Frontal cortex (tissue), 3 donors: ENCODE measurements at regions not wholly inside any gene's neighbourhood (a gene's known extent, or its start where the extent isn't known, plus 50 kb on each side); places are given as distances from the start of the nearest gene placed in this dataset.
"Not testable (repeated sequence)": the region's sequence is repeated elsewhere in the genome, so short reads cannot be mapped to it uniquely, and the experiment has no call there.

Experiments
- DNase-seq, 2 donors: peaks; one replicate each; pipeline ENCODE4 v3.0.0; 2012; ENCODE audit warnings: low spot score in 2 of 2
- FAIRE-seq: peaks from 2 replicates; lab custom pipeline; 2012; peaks lifted over from hg19 to GRCh38; lab: Jason Lieb, UNC
- donor health status: control.
- donor health status: control.
- donor health status: control.

DNA sequence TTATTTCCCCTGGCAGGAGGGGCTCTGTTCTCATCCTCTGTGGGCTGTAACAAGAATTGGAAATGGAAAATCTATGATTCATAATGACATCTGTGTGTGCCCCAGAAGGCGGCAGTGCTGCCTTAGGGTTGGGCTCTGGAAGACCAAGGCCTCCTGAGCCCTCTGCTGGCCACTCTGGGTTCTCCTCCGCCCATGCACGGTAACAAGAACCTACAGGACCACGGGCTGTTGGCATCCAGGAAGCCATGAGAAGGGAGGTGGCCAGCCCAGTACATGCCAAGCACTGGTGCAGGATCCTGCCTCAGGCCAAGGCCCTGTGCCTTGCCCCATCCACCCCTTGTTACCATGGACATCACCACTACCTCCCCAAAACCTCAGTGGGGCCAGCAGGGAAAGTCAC, 454.2 kb downstream of the TP53TG3F start:
- FAIRE-seq, DNase-seq: not testable (repeated sequence)

DNA sequence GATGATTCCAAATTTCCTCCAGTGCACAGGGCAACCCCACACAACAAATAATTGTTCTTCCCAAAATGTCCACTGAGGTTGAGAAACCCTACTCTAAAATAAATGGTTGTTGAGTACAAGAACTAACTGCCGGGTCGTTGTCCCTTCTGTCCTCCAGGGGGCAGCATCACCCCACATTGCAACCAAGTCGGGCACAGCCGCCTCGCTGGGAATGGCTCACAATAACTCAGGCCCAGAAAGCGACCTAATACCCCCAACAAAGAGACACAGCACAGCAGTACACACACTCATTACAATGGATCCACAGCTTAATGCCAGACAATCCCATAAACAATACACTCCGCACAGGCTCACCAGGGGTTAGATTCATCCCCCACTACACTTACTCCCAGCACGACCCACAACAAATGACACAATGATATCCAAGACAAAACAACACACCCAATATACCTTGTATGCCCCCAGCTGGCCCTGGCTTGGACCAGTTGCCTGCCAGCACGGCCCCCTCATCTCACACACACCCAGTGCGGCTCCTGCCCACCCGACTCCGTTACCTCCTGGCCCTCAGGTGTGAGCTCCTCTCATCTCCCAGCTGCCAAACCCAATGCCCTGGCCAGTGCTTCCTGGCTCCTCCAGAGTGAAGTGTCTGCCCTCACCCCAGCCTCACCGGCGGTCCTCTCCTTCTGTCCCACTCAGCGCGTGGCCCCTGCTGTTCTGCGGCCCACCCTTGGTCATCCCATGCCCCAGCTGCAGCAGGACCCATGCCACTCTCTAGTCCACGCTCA, 461.5 kb downstream of the TP53TG3F start:
- not testable (repeated sequence) for FAIRE-seq, DNase-seq

DNA sequence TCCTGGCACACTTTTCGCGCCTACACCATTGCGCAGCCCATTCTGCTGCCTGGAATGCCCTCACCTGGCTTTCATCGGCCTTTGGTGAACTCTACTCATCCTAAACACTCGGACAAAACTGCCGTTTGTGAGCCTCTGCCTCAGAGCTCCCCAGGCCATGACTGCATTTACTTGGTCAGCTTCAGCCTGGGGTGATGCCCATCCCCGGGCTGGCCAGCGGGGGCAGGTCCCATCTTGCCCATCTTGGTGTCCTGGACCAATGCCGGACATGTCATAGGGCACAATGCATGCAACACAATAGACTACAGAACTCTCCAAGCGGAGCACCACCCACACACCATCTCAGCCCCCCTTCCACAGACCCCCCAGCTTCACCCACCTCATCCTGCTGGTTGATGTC, 463.5 kb downstream of the TP53TG3F start:
- DNase-seq, FAIRE-seq: not testable (repeated sequence)

DNA sequence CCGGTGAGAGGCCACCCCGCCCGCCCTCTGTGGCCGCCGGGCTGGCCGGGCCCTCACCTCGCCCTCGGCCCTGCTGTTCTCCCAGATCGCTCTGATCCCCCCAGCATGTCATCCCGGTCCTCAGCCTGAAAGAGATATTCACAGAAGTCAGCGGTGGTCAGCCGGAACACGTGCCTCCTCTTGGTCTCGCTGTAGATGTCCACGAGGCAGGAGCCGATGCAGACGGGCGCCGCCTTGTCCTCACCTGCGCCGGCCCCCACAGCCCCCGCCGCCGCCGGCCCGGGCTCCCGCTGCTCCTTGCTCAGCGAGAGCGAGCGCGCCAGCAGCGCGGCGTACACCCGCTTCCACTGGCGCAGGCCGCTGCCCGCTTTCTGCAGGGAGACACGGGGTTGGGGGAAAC, 468.6 kb downstream of the TP53TG3F start:
- DNase-seq, FAIRE-seq: not testable (repeated sequence)

DNA sequence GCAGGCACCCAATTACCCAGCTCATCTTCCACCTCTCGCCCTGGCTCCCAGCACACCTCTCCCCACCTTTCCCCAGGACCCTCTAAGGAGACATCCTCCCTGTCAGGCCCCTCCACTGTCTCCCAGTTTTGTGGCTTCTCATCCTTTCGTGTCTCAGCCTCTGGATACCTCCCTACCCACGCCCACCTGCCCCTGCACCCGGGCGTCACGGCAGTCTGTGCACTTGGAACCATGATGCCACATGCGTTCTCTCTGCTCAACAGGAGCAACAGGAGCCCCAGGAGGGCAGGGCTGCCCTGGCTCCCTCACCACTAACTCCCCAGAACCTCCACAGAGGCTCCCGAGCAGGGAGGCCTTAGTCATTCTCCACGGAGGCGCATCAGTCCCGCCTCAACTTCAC, 472.8 kb downstream of the TP53TG3F start:
- not testable (repeated sequence) for FAIRE-seq, DNase-seq

DNA sequence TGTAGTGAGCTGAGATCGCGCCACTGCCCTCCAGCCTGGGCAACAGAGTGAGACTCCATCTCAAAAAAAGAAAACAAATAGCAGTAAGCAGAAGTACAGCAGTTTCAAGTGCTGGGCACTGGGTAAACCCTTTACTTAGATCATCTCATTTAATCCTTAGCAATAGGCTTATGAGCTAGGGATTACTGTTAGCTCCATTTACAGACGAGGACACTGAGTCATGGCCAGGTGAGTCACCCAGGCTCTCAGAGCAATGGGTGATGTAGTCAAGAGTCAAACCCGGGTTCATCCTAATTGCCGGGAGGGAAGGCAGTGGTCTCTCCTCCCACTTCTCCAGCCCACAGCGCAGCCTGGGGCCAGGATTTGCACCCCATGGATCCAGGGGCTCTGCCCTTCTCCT, 473.6 kb downstream of the TP53TG3F start:
- not testable (repeated sequence) for FAIRE-seq, DNase-seq

DNA sequence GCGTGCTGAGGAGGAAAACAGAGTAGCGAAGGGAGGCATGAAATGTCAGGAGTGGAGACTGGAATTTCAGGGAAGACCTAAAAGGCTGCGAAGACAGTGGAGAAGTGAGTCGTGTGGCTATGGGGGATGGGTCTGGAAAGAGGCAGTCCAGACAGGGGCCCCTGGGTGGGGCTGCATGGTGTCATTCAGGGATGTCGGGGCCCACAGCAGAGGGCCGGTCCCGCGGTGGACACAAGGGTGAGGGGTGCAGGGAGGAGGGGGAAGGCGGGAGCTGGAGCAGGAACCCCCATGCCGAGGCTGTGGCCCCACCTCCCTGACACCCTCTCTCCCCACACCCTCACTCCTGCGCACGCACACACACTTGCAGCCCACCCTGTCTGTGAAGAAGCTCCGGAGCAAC, 476.4 kb downstream of the TP53TG3F start:
- not testable (repeated sequence) for FAIRE-seq, DNase-seq

DNA sequence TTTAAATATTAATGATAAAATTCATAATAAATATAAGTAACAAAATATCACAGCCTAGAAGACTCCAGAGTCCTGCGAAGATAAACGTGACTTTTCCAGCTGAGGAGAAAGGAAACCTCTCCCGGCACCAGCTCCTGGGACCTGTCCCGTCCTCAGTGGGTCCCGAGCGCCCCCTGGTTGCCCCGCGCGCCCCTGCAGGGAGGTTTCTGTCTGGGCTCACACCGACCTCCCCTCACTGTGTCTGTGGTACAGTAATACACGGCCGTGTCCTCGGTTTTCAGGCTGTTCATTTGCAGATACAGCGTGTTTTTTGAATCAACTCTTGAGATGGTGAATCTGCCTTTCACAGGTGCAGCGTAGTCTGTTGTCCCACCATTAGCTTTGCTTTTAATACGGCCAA, 478.7 kb downstream of the TP53TG3F start:
- not testable (repeated sequence) for FAIRE-seq, DNase-seq

DNA sequence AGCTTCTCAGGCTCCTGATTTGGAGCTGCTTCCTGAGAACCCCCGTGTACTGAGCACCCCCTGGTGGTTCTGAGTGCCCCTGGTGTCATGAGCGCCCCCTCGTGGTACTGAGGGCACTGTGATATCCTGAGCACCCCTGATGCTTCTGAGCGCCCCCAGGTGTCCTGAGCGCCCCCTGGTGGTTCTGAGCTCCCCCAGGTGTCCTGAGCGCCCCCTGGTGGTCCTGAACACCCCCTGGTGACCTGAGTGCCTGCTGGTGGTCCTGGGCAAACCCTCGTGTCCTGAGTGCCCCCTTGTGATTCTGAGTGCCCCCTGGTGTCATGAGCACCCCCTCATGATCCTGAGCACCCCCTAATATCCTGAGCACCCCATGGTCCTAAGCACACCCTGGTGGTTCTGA, 502.1 kb downstream of the TP53TG3F start:
- not testable (repeated sequence) for FAIRE-seq, DNase-seq

DNA sequence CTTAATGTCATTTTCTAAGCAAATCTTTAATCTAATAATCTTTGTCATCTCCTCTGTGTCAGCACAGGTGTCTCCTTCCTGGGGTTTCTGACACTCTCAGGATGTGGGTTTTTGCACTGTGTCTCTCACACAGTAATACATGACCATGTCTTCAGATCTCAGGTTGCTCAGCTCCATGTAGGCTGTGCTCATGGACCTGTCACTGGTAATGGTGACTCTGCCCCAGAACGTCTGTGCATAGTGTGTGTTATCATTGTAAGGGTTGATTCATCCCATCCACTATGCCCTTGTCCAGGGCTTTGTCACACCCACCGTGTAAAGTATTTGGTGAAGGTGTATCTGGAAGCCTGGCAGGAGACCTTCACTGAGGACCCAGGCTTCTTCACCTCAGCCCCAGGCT, 506.1 kb downstream of the TP53TG3F start:
- FAIRE-seq, DNase-seq: not testable (repeated sequence)

DNA sequence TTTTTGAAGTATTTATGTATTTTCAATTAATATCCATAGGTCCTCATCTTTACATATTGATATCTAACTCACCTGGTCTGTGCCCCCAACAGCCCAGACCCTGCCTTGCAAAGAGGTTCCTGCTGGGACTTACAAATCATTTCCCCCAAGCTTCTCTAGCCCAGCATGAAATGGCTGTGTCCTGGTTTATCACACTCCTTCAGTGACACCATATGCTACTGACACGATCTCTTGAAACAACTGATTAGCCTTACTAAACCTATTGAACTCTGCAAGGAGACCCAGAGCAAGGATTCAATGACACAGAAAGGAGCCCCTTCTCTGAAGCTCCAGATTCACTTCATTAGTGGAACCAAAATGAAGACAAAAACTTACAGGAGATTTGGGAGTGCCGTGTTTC, 507.4 kb downstream of the TP53TG3F start:
- FAIRE-seq, DNase-seq: not testable (repeated sequence)

DNA sequence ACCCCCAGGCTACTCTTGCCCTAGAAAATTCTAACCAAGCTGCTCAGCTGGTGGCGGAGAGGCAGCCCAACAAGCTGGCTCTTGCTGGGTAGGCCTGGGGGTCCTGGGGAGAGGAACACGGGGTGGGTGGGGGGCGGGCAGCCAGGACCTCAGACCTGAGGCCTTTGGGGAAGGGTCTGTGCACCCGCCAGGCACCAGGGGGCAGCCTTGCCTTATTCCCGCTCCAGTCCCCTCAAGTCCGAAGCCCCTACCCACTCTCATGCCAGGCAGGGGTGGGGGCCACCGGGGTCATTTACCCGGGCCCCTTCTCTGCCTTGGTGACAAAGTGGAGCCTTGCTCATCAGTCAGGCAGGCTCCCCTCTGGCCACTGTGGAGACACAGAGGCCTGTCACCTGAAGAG, 515.1 kb downstream of the TP53TG3F start:
- DNase-seq, FAIRE-seq: not testable (repeated sequence)

DNA sequence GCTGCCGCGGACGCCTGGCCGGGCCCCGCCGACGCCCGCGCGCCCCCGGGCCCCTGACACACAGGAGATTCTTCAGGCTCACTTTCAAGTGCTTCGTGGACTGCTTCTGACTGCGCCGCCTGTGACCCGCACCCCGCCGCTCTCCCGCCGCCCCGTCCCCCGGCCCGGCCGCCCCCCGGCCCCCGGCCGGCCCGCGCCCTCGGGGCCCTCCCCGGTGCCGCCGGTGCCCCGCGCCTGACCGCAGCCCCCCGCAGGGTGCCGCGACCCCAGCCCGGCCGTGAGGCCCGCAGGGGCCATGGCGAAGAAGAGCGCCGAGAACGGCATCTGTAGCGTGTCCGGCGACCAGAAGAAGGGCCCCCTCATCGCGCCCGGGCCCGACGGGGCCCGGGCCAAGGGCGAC, 516.3 kb downstream of the TP53TG3F start:
- not testable (repeated sequence) for FAIRE-seq, DNase-seq

DNA sequence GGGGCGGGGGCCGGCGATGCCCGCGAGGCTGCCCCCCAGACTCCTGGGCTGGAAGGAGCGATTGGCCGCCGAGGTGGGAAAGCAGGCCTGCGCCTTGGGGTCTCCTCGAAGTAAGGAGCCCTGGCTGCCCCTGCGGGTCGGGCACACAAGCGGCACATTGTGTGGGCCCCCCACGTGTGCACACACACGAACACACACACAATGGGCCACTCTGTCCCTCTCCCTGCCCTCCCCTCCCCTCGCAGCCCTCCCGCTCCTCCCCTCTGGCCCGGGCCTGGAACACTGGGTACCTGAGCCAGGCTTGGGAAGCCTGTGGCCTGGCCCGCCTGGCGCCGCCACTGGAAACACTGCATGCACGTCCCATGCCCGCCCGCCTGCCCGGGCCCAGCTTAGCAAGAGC, 517.1 kb downstream of the TP53TG3F start:
- DNase-seq, FAIRE-seq: not testable (repeated sequence)

DNA sequence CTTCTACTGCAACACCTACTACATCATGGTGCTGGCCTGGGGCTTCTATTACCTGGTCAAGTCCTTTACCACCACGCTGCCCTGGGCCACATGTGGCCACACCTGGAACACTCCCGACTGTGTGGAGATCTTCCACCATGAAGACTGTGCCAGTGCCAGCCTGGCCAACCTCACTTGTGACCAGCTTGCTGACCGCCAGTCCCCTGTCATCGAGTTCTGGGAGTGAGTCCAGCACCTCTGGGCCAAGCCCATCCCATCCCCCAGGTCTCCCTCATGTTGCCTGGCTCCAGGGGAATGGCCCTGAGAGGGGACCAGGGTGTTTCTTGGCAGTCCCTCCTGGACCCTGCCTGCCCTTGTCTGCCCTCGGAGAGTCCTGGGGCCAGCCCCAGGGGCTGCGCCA, 519.4 kb downstream of the TP53TG3F start:
- not testable (repeated sequence) for DNase-seq, FAIRE-seq

DNA sequence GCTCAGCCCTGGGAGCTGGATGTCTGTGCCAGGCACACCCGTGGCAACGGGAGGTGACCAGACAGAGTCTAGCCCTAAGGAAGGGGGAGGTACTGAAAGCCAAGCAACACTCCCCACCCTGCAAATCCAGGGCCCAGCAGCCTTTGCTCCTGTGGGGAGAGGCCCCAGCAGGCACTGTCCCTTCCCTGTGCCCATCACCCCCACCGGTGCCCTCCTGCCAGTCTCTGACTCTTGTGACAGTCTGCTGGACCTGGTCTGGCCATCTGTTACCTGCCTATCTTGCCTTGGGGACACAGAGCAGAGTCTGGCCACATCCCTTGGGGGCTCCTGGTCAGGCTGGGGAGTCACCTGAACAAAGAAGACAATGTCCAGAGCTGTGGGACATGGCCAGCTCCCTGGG, 520.2 kb downstream of the TP53TG3F start:
- not testable (repeated sequence) for FAIRE-seq, DNase-seq

DNA sequence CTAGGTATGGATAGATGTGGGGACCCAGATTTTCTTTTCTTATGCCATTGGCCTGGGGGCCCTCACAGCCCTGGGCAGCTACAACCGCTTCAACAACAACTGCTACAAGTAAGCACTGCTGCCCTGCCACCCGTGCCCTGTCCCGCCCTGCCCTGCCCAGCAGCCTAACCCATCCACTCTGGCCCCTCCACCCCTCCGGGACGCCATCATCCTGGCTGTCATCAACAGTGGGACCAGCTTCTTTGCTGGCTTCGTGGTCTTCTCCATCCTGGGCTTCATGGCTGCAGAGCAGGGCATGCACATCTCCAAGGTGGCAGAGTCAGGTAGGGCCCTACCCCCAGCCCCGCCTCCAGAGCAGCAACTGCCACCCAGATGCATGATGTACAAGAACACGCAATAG, 521.3 kb downstream of the TP53TG3F start:
- DNase-seq, FAIRE-seq: not testable (repeated sequence)

DNA sequence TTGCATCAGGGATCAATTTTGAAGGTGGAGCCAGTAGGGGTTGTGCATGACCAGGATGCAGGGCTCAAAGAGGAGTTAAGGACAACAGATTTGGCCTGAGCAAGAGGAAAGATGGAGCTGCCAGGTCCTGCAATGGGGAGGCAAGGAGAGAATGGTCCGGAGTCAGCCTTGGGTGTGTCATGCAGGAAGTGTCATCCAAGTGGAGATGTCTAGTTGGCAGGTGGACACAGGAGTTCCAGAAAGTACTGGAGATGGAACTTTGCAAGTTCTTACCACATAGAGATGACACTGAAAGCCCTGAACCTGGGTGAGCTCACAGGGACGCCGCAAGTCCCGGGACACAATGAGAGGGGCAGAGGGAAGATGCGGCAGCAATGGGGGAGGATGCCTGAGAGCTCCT, 525.0 kb downstream of the TP53TG3F start:
- not testable (repeated sequence) for DNase-seq, FAIRE-seq

DNA sequence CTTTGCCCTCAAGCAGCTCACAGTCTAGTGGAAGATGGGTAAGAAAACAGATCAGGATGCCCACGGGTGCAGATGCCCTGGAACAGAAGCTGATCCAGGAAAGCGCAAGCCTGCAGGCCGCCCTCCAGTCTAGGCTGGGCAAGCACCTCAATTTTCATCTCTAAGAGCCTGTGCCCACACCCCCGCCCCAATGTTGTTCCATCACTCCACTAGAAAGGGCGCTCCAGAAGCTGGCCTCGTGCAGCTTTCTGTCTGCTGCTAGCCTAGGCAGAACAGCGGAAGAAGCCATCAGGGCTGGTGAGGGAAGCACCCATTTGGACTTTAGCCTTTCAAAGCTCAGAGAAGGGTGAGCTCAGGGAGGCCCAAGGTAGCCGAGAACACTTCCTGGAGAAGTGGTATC, 527.1 kb downstream of the TP53TG3F start:
- DNase-seq, FAIRE-seq: not testable (repeated sequence)

DNA sequence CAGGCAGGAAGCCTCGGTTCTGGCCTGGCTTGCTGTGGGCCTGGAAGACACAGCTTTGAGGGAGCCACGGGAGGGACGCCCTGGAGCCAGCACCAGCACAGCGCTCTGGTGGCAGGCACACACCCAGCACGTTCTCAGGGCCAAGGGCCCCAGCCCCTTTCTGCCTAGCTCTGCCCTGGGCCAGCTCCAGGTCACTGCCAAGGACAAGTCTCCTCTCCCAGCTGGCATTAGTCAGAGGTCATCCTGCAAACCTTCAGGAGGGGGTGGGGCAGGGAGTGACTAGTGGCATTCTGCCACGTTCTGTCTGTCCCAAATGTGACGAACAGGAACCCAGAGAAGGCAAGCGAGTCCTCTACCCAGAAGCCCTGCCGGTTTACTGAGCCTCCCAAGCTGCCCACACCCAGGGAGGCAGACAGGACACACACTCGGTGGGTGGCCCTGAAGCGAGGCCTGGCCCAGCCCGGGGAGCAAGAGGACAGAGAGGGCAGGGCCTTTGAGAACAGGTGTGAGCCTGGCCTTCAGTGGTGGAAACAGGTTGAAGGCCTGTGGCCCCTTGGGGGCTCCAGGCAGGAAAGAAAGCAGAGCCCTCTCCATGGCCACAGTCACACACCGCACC, 528.0 kb downstream of the TP53TG3F start:
- not testable (repeated sequence) for DNase-seq, FAIRE-seq

DNA sequence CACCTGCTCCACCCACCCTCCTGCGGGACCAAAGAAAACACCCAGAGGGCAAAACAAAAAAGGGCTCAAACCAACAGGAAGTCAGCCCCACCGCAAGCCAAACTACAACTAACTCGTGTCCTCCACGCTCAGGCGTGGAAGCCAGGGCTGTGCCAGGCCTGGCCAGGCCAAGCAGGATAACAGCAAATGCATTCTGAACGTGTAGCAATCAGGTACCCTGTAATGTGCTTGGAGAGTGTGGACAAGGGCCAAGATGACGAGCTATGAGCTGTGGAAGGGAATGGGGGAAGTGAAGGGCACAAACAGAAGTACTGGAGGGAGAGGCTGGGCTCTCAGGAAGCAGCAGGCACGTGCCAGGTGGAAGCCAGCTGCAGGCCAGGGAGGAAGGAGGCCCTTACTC, 528.6 kb downstream of the TP53TG3F start:
- FAIRE-seq, DNase-seq: not testable (repeated sequence)
